ENCODE measurements at regions not wholly inside any gene's neighbourhood (a gene's known extent, or its start where the extent isn't known, plus 50 kb on each side); places are given as distances from the start of the nearest gene placed in this dataset.

DNA sequence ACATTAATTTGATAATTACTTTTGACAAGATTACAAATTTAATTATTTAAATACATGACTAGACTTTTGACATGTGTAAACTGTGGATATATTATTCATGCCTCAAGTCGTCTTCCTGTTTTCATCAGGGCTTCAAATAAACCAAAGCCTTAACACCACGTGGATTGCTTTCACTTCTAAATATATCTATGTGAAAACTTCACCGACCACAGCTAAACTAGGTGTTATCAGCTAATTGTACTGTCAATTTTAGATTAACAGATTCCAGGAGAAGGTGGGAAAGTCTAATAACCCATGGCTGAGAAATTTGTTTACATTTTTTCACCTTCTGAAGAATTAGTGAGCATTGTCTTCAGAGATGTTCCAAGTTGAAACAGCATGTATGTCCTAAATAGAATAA, 494.7 kb upstream of the FAM98A start:
- no peaks in the 10 kb centered on the region for H3K36me3 Mint-ChIP-seq (ENCODE audit: low read depth)
- no peak overlapping the region for H3K4me3 Mint-ChIP-seq
- no peaks in the 10 kb centered on the region for H3K4me1 Mint-ChIP-seq
- H3K9me3 Mint-ChIP-seq = no peaks in the 10 kb centered on the region
- H3K27ac Mint-ChIP-seq = no peak overlapping the region
- TF ChIP-seq, protein P1, sequence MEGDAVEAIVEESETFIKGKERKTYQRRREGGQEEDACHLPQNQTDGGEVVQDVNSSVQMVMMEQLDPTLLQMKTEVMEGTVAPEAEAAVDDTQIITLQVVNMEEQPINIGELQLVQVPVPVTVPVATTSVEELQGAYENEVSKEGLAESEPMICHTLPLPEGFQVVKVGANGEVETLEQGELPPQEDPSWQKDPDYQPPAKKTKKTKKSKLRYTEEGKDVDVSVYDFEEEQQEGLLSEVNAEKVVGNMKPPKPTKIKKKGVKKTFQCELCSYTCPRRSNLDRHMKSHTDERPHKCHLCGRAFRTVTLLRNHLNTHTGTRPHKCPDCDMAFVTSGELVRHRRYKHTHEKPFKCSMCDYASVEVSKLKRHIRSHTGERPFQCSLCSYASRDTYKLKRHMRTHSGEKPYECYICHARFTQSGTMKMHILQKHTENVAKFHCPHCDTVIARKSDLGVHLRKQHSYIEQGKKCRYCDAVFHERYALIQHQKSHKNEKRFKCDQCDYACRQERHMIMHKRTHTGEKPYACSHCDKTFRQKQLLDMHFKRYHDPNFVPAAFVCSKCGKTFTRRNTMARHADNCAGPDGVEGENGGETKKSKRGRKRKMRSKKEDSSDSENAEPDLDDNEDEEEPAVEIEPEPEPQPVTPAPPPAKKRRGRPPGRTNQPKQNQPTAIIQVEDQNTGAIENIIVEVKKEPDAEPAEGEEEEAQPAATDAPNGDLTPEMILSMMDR (IDR thresholded peaks at IDR 0.05; ENCODE audit: unreplicated experiment in 3 of 3) = no peak
- H3K27me3 Mint-ChIP-seq (ENCODE audit: low read depth) = no peaks in the 10 kb centered on the region

DNA sequence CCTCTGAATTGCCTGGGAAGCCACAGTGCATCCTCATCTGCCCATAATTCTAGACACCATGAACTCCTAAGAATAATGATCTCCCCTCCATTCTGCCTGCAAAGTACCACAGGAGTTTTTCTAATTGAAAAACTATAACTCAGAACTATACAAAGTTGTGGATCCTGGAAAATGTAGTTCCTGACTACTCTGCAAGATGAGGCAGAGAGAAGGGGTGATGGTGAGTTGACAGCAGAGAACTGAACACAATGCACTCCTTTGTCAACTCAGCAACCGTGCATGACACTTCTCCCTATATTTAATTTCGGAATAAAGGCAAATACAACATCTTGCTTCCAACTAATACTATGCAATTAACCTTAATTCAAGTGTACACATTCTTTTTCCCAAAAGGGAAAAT, 471.1 kb upstream of the FAM98A start:
- Mint-ChIP-seq H3K27ac (no peak overlapping the region), H3K27me3 (ENCODE audit: low read depth) (no peaks in the 10 kb centered on the region), H3K36me3 (ENCODE audit: low read depth) (no peaks in the 10 kb centered on the region), H3K9me3 (peaks cover 4% of the 10 kb centered on the region), H3K4me3 (no peak overlapping the region), H3K4me1 (no peaks in the 10 kb centered on the region)
- TF ChIP-seq, protein P1 (IDR thresholded peaks at IDR 0.05; ENCODE audit: unreplicated experiment in 3 of 3) = no peak

DNA sequence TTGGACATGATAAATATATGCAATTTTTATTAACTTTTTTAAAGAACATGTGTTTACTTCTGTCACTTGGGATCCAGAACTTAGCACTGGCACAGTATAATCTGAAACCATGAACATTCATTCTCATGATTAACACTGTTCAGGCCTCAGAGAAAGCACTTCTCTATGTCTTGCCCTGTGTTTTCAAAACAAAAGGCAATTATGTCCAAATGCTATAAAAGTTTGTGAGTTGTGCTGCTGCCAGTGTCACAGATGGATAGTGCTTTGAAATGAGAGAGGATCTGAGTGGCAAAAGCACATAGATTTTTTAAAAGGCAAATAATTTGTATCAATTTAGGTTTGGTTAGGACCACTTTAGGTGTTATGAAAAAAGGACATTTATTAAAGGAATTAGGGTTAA, 470.5 kb upstream of the FAM98A start:
- Mint-ChIP-seq H3K27ac (no peak overlapping the region), H3K27me3 (ENCODE audit: low read depth) (no peaks in the 10 kb centered on the region), H3K4me1 (no peaks in the 10 kb centered on the region), H3K36me3 (ENCODE audit: low read depth) (no peaks in the 10 kb centered on the region), H3K4me3 (no peak overlapping the region), H3K9me3 (peaks cover 4% of the 10 kb centered on the region)
- TF ChIP-seq, protein P1 (IDR thresholded peaks at IDR 0.05; ENCODE audit: unreplicated experiment in 3 of 3) = no peak

DNA sequence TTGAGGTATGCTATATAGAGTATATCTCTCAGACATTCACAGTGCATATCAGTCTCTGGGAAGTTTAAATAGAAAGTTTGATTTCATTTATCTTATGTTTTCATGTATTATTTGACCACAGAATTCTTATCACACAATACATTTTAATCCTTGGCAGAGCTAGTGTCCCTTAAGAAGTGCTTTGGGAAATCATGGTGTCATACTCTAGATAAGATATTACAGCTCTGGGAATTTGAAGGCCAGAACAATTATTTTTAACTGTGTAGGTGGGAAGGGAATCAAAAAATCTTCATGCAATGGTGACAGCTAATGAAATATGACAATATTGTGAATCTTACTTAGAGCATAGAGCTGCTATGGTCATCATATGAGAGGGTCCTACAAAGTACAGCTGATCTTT, 451.3 kb upstream of the FAM98A start:
- no peaks in the 10 kb centered on the region for H3K4me1 Mint-ChIP-seq

DNA sequence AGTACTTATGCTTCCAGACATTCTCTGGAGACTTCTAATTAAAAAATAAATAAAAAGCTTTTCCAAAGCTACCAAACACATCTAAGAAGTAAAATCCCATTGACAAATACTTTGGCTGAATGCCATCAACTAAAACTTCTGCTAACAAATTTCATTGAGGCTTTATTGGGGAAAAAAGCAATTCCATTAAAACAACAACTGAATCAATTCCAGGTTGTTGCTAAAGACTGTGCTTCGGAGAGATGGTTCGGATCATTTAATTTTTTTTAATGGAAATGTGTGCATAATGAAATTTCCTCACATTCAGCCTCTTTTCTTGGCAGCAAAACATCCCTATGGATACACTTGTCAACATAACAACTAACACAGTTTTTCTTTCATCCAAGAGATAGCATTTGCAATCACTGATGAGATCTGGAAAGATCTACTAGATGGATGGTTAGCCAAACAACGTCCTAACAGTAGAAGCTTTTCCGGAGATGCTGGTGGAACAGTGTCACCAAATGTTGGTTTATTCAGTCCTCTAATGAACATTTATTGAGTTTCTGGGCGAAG, 446.1 kb upstream of the FAM98A start:
- no peaks in the 10 kb centered on the region for H3K9me3 Mint-ChIP-seq
- H3K4me1 Mint-ChIP-seq = no peaks in the 10 kb centered on the region
- no peak overlapping the region for H3K27ac Mint-ChIP-seq
- no peak overlapping the region for H3K4me3 Mint-ChIP-seq
- TF ChIP-seq, protein P1 (IDR thresholded peaks at IDR 0.05; ENCODE audit: unreplicated experiment in 3 of 3) = no peak
- H3K27me3 Mint-ChIP-seq (ENCODE audit: low read depth) = no peaks in the 10 kb centered on the region
- no peaks in the 10 kb centered on the region for H3K36me3 Mint-ChIP-seq (ENCODE audit: low read depth)

More for the DNA sequence above, 451.3 kb upstream of the FAM98A start:
- H3K9me3 Mint-ChIP-seq = no peaks in the 10 kb centered on the region
- no peaks in the 10 kb centered on the region for H3K36me3 Mint-ChIP-seq (ENCODE audit: low read depth)
- no peak overlapping the region for H3K27ac Mint-ChIP-seq
- no peak overlapping the region for H3K4me3 Mint-ChIP-seq
- TF ChIP-seq, protein P1 (IDR thresholded peaks at IDR 0.05; ENCODE audit: unreplicated experiment in 3 of 3) = no peak
- H3K27me3 Mint-ChIP-seq (ENCODE audit: low read depth) = no peaks in the 10 kb centered on the region

- no peaks in the 10 kb centered on the region for H3K27me3 Mint-ChIP-seq (ENCODE audit: low read depth)
- no peak overlapping the region for H3K27ac Mint-ChIP-seq
- H3K4me3 Mint-ChIP-seq = no peak overlapping the region
- no peaks in the 10 kb centered on the region for H3K36me3 Mint-ChIP-seq (ENCODE audit: low read depth)
- no peaks in the 10 kb centered on the region for H3K4me1 Mint-ChIP-seq
- H3K9me3 Mint-ChIP-seq = no peaks in the 10 kb centered on the region
- TF ChIP-seq, protein P1 (IDR thresholded peaks at IDR 0.05; ENCODE audit: unreplicated experiment in 3 of 3) = no peak
These were observed 438.8 kb upstream of the FAM98A start for GRCh38 chr2:34037886-34038285.

All from nephron (organoid).